HG03066 (cell line): ENCODE measurements at regions not wholly inside any gene's neighbourhood (a gene's known extent, or its start where the extent isn't known, plus 50 kb on each side); places are given as distances from the start of the nearest gene placed in this dataset.
"Not testable (repeated sequence)": the region's sequence is repeated elsewhere in the genome, so short reads cannot be mapped to it uniquely, and the experiment has no call there.

Experiments used
- ATAC-seq: cut with Tn5 transposase; IDR thresholded peaks from one replicate; pipeline ENCODE4 v1.9.1; 2021; ENCODE audit warnings: low read depth; ENCODE audit not compliant: unreplicated experiment

DNA sequence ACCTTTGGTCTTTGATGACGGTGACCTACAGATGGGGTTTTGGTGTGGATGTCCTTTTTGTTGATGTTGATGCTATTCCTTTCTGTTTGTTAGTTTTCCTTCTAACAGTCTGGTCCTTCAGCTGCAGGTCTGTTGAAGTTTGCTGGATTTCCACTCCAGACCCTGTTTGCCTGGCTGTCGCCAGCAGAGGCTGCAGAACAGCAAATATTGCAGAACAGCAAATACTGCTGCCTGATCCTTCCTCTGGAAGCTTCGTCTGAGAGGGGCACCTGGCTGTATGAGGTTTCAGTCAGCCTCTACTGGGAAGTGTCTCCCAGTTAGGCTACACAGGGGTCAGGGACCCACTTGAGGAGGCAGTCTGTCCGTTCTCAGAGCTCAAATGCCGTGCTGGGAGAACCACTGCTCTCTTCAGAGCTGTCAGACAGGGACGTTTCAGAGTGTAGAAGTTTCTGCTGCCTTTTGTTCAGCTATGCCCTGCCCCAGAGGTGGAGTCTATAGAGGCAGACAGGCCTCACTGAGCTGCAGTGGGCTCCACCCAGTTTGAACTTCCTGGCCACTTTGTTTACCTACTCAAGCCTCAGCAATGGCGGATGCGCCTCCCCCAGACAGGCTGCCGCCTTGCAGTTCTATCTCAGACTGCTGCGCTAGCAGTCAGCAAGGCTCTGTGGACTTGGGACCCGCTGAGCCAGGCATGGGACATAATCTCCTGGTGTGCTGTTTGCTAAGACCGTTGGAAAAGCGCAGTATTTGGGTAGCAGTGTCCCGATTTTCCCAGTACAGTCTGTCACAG lies 156.4 kb upstream of the NR3C2 start:
- not testable (repeated sequence) for ATAC-seq

DNA sequence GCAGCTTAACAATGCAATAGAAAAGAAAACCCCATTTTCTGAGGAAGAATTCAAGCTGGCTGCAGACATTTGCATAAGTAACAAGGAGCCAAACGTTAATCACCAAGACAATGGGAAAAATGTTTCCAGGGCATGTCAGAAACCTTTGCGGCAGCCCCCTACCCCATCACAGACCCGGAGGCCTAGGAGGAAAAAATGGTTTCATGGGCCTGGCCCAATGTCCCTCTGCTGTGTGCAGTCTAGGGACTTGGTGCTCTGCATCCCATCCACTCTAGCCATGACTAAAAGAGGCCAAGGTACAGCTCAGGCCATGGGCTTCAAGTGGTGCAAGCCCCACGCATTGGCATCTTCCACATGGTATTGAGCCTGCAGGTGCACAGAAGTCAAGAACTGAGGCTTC lies 147.0 kb upstream of the NR3C2 start:
- no peak for ATAC-seq

DNA sequence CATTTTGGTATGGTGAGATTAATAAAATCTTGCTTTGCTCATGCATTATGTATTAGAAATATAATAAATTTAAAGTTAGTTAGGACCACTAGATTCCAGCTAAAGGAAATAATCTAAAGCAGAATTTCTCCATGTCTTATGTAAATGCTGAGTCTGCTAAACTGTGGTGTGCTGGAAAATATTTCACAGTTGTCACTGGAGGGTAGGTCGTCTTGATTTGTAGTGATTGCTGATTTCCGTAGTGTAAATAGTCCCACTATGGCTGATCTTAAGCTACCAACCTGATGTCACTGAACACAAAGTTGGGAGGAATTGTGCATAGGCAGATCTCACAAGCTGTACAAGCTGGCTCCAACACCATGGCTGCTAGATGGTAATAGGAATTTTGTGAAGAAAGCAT lies 133.4 kb upstream of the NR3C2 start:
- ATAC-seq: no peak

DNA sequence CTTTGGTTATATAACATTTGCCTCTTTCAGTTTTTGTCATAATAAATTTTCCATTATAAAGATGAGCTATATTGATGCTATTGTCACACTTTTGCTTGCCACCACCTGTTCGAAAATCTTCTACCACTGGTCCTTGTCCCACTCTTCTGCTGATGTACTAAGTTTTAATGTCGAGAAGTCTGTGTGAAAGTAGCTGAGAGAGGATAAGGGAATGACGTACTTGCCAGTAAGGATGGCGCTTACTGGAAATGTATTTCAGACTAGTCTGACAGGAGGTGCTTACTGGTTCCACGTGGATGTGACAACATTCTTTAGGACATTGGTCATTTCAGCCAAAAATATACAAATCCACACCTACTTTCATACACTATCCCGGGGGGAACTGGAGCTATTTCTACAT lies 132.7 kb upstream of the NR3C2 start:
- no peak for ATAC-seq

DNA sequence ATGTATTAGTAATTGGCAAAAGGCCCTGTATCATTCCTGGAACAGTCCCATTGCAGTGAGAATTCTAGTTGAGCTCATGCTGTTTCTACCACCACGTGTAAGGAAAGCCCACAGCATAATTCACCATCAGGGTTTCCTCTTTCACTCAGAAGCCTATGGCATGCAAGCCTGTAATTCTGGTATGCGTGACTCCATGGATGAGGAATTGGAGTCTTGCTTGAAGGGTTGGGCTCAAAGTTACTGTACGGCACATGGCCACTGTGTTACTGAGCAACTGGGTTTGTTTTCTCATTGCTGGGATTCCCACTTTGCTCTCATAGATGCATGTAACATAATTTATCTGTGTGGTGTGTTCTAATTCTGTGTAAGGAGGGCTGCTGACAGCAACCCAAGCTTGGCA lies 132.3 kb upstream of the NR3C2 start:
- no peak for ATAC-seq

DNA sequence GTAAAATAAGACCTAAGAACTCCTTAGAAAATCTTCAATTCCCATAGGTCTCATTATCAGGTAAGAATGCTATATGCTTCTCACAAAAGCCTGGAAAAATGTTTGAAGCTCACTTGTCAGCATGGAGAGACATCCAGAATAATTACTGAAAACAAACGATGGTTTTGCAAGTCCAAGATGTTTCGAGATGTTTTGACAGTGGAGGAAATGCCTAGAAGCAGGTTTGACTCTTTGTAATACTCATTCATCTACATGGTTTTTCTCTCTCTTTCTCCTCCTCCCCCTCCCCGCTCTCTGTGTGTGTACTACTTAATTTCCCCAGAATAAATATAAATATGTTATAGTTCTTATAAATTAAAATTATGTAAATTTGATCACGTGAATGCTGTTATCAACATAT lies 131.9 kb upstream of the NR3C2 start:
- ATAC-seq: no peak

DNA sequence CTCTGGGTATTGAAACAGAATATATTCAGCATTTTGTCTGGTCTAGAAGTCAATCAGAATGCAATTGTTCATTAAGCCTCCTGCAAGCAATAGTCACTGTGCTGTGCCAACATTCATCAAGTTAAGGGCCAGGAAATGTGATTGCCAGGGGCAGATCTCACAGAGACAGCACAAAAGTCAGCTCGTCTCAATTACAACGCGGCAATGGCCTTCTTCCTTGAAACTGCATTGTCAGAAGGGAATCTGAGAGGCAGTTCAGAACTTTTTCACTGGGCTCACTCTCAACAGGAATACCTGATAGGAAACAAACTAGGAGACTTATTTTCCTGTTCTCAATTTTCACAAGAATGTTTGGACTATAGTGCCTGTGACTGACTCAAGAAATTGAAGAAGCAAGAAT lies 131.1 kb upstream of the NR3C2 start:
- no peak for ATAC-seq

DNA sequence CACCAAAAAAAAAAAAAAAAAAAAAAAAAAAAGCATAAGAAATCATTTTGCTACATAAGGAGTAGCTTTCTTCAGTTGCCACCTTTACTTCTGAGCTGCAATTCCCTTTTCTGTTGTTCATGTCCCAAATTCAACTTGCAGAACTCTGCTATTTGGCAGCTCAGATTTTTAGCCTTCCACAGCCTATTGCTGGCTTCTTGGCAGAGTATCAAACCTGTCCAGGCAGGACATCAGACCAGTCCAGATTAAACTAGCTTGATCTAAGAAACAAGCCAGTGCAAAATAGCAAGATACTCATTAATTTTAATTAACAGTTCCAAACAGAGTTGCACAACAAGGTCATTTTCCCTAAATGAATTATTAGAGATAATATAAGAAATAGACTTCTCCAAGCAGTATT lies 123.6 kb upstream of the NR3C2 start:
- no peak for ATAC-seq

DNA sequence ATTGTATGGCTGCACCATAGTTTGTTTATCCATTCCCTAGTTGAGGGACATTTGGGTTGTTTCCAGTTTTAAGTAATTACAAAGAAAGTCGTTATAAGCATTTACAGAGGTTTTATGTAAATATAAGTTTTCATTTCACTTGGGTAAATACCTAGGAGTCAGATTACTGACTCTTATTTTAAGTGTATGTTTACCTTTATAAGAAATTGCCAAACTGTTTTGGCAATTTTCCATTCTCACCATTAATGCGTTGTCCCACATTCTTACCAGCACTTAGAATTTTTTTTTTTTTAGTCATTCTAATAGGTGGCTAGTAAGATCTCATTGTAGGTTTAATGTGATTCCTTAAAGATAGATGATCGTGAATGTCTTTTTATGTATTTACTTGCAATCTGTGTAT lies 121.5 kb upstream of the NR3C2 start:
- ATAC-seq: no peak

DNA sequence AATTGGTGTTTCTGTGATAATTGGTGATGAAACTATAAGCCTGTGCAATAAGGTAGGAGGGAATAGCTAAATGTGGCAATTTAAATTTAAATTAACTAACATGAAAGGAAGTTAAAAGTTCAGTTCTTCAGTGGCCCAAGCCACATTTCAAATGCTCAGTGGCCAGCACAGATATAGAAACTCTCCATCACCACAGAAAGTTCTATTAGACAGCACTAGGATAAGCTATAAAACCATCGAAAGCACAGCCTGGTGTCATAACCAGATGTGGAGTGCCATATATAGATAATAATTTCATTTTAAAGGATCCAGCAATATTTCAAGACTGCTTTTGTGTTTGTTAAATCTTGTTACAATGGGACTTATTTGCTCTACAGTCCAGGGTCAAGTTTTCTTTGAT lies 119.3 kb upstream of the NR3C2 start:
- ATAC-seq: no peak

DNA sequence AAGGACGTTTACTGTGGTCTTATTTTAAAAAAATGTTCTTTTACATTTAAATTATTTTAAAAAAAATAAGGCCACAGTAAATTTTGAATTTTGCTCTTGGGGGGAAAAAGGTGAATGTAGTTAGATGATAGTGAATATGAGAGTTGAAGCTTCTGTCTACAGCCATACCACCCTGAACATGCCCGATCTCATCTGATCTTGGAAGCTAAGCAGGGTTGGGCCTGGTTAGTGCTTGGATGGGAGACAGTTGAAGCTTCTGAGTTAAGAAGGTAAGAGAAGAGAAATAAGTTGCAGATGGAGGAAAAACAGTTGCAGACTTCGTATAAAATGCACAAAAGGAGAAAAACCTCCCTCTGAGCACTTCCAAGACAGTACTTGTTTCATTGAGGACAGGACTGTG lies 115.6 kb upstream of the NR3C2 start:
- ATAC-seq: no peak

DNA sequence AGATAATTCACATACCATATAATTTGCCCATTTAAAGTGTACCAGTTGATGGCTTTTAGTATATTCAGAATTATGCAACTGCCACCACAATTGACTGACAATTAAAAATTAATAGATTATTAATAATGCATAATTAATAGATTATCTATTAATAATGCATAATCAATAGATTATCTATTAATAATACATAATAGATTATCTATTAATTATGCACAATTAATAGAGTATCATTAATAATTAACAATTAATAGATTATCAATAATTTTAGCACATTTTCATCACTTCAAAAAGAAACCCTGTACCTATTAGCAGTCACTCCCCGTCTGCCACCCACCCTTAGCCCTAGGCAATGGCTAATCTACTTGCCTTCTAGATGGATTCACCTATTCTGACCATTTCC lies 108.6 kb upstream of the NR3C2 start:
- ATAC-seq: no peak

DNA sequence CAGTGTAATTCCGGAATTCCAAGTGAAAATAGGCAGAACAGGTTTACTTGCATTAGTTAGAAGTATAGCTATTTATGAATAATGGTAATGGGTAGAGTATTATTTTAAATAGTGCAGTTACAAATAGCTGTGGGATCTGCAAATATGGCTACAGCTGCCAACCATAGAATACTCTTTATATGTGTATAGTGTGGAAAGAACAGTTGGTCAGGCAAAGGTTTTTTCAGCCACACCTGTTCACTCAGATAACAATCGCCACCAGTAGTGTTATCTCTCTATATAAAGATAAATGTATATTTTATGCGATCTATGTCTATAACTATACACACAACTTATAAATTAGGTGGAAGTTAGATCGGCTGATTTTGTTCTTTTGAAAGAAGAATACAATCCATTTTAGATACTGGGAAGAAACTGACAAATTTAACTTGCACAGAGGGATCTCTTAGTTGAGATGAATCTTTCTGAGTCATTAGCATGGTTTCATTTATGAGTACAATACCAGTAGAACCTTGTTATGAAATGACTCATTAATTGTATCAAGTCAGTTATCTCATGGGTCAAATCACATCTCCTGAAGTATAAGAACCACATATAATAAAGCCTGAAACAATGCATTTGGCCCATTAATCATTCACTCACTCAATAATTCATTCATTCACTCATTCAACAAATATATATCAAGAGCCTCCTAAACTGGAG lies 100.9 kb upstream of the NR3C2 start:
- ATAC-seq: no peak

DNA sequence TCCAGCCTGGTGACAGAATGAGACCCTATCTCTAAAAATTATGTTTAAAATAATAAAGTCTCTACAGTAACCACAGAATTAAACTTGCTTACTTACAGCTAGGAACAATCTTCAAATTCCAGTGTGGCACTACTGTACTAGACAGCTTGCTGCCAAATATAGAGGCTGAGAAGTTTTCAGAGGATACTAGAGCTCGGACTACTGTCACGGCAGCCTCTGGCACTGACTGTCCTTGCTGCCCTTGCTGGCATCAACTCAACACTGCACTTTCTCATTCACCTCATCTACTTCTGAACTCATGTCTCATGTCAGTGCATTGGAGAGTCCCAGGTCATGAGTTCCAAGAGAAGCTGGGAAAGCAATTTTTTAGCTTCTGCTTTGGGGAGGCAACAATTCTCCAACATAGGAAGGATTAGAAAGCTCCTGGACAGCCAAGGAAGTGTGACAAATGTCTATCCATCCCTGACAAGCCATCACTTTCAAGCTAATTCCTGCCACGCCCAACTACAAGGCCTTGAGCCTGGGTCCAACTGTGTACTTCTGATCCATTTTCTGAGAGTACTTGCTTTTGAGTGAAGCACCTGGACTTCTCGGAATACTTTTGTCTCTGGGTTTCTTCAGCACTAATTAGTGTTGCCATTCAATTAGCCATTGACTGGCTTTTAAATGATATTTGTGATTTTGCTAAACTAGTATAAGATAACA lies 98.6 kb upstream of the NR3C2 start:
- no peak for ATAC-seq

DNA sequence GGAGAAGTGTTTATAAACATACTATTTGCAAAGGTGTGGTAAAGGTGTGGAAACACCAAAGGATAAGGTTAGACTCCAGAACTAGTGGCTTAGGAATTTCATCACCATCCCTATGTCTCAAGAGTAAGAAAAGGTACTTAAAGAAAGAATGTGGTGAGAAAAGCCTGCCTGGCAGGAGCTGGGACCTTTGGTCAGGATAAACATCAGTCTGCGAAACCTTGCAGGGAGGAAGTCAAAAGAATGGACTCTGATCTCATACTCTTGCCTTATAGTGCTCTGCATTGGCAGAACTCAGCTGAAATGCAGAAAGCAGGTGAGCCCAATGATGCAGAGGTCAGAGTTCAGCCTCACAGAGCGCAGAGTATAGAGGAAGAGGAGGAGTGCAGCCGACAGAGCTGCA lies 97.2 kb upstream of the NR3C2 start:
- no peak for ATAC-seq

DNA sequence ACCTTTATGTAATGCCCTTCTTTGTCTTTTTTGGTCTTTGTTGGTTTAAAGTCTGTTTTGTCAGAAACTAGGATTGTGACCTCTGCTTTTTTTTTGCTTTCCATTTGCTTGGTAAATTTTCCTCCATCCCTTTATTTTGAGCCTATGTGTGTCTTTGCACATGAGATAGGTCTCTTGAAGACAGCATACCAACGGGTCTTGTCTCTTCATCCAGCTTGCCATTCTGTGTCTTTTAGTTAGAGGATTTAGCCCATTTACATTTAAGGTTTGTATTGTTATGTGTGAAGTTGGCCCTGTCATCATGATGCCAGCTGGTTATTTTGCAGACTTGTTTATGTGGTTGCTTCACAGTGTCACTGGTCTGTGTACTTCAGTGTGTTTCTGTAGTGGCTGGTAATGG lies 91.6 kb upstream of the NR3C2 start:
- ATAC-seq: not testable (repeated sequence)

DNA sequence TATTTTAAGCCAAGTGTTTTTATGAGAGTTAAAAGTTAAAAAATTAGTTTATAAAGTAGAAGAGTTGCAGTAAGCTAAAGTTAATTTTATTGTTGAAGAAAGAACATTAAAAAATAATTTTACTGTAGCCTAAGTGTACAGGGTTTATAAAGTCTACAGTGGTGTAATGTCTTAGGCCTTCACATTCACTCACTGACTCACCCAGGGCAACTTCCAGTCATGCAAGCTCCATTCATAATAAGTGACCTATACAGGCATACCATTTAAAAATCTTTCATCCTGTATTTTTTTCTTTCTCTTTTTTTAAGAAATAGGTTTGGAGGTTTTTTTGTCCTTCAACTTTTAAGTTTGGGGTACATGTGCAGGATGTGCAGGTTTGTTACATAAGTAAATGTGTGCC lies 87.9 kb upstream of the NR3C2 start:
- ATAC-seq: no peak

DNA sequence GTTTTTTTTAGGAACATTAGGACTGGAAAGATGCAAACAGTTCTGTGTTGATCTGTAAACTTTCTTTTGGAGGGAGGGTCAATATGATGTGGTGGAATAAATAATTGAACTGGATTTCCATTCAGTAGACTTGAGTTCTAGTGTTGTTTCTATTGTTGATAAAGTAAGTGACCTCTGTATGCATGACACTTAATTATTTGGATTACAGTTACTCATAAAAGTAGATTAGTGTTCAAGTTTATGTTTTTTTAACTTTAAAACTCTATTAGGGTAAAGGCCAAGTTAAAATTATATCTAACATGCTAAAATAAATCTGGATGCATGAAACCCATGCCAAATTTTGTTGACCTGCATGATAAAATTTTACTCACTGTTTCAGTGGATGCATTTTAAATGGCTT lies 85.4 kb upstream of the NR3C2 start:
- no peak for ATAC-seq

DNA sequence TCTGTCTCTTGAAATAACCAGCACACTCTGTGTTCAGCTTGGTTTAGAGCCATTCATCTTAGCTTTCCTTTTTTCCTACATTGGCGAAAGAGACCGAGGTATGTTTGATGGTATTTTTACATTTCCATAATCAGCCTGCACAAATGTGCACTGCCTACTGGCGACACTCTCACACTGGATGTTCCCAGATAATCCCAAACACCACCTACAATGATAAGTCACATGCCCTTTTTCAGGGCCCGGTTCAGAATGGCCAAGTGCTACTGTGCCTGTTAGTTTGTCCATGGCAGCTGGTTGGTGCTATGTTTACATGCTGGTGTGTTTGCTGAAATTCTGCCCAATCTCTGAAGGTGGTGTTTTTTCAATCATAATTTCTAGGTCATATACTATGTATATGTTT lies 80.8 kb upstream of the NR3C2 start:
- ATAC-seq: no peak

DNA sequence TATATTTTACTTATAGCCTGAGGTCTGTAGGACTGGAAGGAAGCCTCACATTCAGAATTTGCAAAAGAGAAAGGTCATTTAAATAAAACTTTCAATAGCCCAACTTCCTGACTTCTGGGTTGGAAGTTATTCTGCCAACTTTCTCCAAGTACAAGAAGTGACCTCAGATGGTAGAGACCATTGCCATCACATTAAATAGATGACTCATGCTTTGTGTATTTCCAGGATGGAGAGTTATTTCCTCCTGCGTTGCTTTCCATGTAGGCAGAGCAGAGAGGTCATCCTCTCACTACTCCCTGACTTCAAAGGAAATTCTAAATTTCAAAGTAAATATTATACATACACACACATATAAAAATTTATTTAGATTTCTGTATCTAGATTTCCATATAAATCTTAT lies 73.0 kb upstream of the NR3C2 start:
- ATAC-seq: no peak

DNA sequence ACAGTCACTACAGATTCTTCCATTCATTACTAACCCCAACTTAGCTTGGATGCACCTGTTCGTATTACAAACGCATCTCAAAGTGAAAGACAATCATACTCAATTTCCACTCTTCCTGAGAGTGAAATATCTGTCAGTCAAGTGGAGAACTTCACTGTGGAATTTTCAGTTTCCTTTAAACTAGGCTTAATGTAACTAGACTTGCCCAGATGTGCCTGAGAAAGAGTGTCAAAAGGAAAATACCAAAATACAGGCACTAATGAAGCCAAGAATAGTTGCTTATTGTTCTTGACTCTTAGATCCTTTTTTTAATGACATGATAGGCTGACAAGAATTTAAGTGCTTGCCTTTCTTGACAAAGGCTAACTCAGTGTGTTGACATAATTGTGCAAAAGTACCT lies 72.4 kb upstream of the NR3C2 start:
- ATAC-seq: no peak

DNA sequence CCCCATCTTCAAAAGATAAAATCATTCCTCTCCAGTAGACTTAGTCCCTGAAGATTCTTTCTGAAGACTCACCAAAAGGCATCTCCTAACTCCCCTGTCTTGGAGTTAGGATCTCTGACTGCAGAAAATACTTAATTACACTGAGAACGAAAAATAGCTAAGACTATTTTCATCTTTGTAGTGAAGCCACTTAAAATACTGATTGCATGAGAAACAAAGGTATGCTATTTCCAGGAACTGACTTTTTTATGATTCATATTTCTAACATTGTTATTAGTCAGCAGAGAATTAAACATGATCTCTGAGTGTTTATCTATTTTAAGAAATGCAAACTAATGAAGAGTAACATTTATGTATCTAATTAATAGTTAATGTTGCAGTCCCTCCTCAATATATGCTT lies 71.8 kb upstream of the NR3C2 start:
- no peak for ATAC-seq
